Stomach (tissue), 4 donors: ENCODE measurements at regions not wholly inside any gene's neighbourhood (a gene's known extent, or its start where the extent isn't known, plus 50 kb on each side); places are given as distances from the start of the nearest gene placed in this dataset.

Source experiments
- CTCF ChIP-seq, 7 experiments: fragments of 450-650 bp in 4 of 7; fragments of 200-600 bp in 3 of 7; sonication (generic) in 3 of 7; IDR thresholded peaks; one replicate each; pipeline ENCODE4 v1.5.1; 2016 to 2019; ENCODE audit warnings: antibody characterized with exemption in 7 of 7, control low read depth in 2 of 7, mild to moderate bottlenecking in 1 of 7
- POLR2A ChIP-seq, 4 donors: fragments of 450-650 bp; IDR thresholded peaks; one replicate each; pipeline ENCODE4 v1.6.1; 2016; ENCODE audit warnings: antibody characterized with exemption in 4 of 4, control low read depth in 2 of 4, mild to moderate bottlenecking in 1 of 4, moderate library complexity in 1 of 4
- POLR2AphosphoS5 ChIP-seq, 3 donors: sonication (generic); formaldehyde crosslinking; IDR thresholded peaks; one replicate each; pipeline ENCODE4 v1.6.1; 2016; ENCODE audit warnings: antibody characterized with exemption in 3 of 3

GRCh38 chr13:105412171-105412570 is 1123.3 kb downstream of the EFNB2 start:
- TF ChIP-seq CTCF (IDR thresholded peaks at IDR 0.05): no peak
- no peak for TF ChIP-seq POLR2AphosphoS5 (IDR thresholded peaks at IDR 0.05)
- no peak for TF ChIP-seq POLR2A (IDR thresholded peaks at IDR 0.05)
